ENCODE measurements at regions not wholly inside any gene's neighbourhood (a gene's known extent, or its start where the extent isn't known, plus 50 kb on each side); places are given as distances from the start of the nearest gene placed in this dataset.
"Not testable (repeated sequence)": the region's sequence is repeated elsewhere in the genome, so short reads cannot be mapped to it uniquely, and the experiment has no call there.

DNA sequence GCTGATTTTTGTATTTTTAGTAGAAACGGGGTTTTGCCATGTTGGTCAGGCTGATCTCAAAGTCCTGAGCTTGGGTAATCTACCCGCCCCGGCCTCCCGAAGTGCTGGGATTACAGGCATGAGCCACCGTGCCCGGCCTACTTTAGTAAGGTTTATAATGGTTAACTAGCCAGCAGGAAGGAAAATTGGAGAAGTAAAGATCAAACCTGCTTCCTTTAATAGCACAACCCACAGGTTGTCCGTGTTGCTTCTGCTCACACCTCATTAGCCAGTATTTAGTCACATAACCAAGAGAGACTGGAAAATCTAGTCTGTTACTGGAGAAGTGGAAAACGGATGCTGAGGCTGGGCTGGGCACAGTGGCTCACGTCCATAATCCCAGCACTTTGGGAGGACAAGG, 51.9 kb upstream of the TBL1XR1 start:
- no peak for DNase-seq (ENCODE audit: low read depth)

DNA sequence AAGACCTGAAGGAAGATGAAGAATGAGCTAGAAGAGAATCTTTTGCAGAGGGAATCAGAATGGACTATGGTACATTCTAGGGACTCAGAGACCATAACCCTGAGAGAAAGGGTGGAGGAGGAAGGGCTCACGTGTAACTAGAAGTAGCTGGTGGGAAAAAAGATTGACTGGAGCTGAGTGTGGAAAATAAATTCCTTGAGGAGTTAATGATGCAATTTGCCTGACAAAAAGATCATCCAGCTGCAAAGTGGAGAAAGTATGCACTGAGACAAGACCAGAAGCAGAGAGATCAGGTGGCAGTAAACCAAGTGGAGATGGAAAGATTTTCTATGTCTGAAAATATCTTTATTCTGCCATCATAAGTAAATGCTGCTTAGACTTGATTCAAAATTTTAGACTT, 52.9 kb upstream of the TBL1XR1 start:
- DNase-seq (ENCODE audit: low read depth): no peak

DNA sequence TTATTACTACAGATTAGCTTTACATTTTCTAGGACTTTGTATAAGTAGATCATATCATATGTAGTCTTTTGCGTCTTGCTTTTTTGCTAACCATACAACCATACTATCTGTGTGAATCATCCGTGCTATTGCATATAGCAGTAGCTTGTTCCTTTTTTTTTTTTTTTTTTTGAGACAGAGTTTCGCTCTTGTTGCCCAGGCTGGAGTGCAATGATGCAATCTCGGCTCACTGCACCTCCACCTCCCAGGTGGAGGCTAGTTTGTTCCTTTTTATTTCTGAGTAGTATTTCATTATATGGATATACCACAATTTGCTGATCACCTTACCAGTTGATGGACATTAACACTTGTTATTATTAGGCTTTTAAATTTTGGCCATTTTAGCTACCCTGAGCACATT, 54.5 kb upstream of the TBL1XR1 start:
- no peak for DNase-seq (ENCODE audit: low read depth)

DNA sequence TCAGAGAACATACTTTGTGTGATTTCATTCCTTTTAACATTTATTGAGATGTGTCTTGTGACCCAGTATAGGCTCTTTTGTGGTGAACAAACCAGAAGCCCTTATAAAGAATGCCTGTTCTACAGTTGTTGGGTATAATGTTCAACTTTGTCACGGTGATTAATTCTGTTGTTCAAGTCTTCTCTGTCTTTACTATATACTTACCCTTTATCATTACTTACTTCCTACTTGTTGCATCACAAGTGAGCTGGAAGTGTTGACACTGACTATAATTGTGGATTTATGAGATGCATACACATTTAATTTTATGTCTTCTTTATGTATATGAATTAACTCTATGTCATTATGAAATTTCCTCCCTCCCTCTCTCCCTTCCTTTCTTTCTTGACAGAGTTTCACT, 59.7 kb upstream of the TBL1XR1 start:
- DNase-seq (ENCODE audit: low read depth): no peak

DNA sequence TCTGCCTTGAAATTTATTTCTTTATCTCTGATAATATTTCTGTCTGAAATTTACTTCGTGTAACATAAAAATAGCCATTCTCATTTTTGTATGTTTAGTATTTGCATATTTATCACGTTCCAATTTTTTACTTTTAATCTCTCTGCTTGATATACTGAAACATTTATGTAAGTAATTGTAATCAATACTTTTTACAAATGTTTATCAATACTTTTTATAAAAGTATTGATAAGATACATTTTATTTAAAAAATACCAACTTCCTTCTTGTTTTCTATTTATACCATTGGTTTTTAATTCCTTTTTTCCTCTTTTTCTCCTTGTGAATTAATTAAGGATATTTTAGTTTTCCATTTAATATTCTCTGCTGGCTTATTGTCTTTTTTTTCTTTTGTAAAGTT, 60.3 kb upstream of the TBL1XR1 start:
- no peak for DNase-seq (ENCODE audit: low read depth)

DNA sequence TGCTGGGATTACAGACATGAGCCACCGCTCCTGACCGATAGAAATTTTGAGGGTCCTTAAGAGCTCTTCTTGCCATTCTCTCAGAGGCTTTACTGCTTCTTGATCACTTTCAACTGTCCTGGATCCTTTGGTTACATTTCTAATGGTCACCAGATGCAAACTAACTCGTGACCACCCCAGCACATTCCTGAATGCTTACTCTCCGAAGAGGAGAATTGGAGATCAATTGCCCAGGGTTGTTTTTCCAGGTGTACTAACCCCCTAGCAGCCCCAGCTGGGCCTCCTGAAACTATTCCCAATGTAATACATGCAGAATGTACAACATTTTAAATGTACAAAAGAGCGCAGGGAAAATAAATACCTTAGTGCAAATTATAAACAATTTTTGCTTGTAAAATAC, 65.1 kb upstream of the TBL1XR1 start:
- DNase-seq (ENCODE audit: low read depth): no peak

DNA sequence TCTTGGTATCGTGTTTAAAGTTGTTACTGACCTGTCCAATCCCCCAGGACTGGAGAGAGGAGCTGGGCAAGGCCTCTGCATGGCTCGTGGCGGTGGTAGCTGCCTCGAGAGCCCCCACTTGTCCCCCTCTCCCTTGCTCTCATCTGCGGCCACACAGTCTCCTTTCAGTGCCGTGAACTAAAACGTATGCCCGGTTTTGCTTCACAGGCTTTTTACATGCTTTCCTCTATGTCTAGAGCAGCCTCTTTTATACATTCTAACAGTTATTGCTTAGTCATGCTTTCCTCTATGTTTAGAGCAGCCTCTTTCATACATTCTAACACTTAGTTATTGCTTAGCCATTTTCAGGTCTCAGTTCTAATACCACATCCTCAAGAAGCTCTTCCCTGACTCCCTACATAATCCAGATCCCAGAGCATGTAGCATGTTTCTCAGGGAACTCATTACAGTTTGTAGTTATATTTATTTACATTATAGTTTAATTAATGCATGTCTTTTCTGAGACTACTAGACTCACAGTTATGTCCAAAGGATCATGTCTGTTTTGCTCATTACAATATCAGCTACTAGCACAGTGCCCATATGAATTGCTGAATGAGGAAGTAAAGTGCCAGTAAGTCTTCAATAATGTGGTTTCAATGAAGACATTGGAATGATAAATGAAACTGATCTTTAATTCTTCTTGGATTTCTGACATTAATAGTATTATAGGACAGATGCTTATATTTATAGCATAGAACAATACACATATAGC, 66.5 kb upstream of the TBL1XR1 start:
- DNase-seq (ENCODE audit: low read depth): no peak

DNA sequence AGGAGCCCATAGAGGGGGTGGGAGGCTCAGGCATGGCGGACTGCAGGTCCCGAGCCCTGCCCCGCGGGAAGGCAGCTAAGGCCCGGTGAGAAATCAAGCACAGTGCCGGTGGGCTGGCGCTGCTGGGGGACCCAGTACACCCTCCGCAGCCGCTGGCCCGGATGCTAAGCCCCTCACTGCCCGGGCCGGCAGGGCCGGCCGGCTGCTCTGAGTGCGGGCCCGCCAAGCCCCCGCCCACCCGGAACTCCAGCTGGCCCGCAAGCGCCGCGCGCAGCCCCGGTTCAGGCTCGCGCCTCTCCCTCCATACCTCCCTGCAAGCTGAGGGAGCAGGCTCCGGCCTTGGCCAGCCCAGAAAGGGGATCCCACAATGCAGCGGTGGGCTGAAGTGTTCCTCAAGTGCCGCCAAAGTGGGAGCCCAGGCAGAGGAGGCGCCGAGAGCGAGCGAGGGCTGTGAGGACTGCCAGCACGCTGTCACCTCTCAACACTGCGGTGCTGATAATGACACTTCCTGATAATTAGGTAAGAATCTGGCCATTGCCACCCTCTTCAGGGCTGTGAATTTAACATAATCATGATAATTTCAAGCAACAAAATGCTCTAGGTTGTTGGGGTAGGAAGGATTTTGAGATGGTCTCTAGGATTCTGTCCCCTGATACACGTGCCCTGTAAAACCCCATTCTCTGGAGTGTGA, 74.7 kb upstream of the TBL1XR1 start:
- DNase-seq (ENCODE audit: low read depth): not testable (repeated sequence)

DNA sequence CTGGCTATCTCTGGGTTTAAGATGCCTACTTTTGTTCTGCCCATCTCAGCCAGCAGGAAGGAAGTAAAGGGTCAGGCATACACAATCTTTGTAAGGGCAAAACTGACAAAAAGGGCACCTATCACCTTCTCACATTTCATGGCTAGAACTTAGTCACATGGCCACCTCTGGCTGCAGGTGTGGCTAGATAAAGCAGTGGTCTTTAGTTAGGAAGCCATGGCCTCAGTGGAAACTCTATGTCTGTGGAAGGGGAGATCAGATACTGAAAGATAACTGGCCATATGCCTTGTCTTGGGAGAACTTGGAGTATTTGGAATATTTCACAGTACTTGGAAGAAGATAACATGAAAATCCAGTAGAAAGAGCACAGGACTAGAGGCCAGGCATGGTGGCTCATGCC, 80.7 kb upstream of the TBL1XR1 start:
- DNase-seq (ENCODE audit: low read depth): no peak

DNA sequence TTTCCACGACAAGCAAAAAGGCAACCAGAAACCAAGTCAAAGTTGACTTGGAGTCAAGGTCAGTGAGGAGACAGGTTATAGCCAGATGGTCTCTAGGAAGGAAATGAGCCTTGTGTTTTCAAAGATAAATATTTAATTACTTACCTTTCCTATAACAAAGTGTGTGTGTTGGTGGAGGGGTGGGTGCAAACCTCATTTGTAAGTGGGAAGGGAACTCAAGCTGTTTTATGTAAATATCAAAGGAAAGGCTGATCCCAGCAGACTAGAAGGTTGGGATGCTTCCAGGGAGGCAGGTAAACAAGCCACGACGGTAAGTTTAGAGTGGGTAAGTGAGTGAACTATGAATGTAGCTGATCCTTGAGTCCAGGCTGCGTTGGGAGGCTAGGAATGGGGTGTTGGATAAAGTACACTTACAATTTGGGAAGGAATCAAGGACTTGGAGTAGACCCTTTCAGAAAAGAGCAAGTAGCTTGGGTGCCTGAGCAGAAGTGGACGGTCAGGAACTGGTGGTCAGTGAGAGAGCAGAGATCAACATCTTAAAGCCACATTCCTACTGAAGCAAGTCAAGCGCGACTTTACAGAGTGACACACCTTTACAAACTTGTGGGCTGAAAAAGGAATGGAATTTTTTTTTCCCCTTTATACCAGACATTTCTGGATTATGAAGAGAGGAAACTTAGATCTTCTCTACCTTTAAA, 82.0 kb upstream of the TBL1XR1 start:
- no peak for DNase-seq (ENCODE audit: low read depth)

DNA sequence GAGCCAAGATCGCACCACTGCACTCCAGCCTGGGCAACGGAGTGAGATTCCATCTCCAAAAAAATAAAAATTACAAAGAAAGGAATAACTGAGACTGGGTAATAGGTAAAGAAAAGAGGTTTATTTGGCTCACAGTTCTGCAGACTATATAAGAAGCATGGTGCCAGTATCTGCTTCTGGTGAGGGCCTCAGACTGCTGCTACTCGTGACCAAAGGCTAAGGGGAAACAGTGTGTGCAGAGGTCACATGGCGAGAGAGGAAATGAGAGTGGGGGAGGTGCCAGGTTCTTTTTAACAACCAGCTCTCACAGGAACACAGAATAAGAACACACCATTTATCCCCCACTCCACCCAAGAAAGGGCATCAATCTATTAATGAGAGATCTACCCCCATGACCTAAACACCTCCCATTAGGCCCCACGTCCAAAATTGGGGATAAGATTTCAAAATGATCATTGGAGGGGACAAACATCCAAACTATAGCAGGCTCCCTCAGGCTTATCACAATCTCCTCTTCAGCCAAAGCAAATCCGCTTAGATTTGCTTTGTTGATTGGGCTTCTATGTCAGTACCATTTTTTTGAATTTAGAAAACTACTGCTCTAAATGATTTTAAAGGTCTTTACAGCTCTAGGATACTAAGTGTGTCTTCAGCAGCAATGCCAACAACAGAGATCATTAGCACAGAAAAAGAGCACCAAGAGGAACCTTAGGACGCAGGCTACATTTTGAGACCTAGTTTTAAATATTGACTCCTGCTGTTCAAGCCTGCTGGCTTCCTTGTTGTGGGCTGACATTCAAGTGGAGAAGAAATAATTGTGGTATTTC, 84.2 kb upstream of the TBL1XR1 start:
- no peak for DNase-seq (ENCODE audit: low read depth)

DNA sequence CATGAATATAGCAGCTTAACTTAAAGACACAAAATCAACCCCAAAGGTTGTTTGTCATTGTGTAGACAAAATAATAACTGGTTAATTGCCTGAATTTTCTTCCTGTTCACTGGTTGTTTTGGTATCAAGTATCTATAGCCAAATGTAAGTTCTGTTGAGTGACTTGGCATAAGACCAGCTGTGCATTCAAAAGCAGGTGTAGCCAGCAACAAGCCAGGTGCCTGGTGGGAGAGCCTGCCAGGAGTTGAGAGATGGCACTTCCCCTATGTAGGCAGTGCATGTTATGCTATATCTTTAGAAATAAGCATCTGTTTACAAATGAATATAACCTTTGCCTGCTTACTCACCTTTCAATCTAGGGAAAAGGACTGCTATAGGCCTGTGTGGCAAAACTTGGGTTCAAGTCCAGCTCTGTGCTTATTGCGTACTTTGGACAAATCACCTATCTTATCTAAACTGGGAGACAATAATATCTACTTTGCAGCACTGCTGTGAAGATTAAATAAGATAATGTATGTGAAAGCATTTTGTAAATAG, 84.9 kb upstream of the TBL1XR1 start:
- DNase-seq (ENCODE audit: low read depth): no peak

DNA sequence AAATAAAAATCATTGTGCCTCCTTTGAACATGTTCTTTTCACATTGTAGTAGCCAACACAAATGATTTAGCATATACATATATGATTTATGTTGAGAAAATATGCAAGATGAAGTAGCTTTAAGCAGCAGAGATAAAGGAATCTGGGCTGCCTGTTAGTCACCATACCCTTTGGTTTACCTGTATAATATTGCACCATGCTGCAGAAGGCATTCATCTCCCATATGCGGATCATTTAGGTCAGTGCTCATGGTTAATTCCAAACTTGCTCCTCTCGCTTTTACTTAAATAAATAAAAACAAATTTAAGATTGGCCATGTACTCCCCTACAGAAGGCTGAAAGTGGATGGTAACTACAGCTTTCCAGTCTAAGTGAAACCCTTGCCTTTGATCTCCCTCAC, 86.7 kb upstream of the TBL1XR1 start:
- DNase-seq (ENCODE audit: low read depth): no peak

DNA sequence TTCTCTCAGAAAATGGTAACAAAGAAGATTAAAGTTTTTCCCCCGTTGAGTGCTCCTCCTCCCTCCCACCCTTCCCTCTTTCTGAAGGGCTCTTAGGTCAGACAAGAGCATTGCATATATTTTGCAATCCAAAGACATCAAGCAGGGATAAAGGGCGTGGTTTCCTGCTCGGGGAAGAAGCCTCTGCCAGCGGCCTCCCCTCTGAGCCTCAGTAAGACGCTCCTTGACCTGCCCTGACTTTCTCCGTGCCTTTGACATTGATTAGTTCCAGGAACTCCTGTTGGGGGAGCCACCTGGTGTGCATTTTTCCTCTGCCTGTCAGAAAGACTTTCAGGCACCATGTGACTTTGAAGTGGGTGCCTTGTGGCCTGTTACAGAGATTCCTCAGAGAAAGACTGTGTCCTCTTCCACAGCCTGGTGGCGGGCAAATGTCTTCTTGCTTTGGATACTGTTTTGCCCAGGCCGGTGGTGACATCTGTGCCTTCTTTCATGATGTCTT, 87.2 kb upstream of the TBL1XR1 start:
- DNase-seq (ENCODE audit: low read depth): peak; percentile 16

DNA sequence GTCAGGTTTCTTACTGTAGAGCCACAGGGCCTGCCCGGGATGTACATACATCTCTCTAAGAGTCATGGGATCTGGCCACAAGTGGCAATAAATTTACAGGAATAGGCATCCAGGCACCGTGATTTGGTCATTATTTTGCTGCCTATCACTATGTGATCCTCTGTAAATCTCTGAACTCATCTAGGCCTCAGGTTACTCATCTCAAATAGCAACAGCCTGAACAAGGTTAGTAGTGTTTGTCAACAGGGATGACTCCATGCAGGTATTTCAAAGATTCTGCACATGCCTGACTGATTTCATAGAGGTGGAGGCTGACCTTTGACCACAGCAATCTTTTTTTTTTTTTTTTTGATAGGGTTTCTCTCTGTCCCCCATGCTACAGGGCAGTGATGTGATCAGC, 88.8 kb upstream of the TBL1XR1 start:
- no peak for DNase-seq (ENCODE audit: low read depth)

DNA sequence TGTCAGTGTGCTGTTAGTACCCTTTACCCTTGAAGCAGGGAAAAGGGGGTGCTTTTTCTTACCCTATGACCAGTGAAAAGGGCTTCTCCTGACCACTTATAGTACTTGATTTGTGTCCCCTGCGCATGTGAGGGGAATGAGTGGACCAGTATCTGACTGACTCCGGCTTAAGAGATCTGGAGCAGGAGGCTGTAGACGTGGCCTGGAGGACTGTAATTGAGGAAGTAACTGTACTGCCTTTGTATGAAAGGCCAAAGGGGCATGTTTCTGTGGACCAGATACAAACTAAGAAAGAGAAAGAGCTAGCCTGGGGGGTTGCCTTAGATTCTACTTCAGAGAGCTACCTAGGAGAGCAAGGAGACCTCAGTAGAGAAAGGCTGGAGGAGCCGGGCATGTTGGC, 89.9 kb upstream of the TBL1XR1 start:
- no peak for DNase-seq (ENCODE audit: low read depth)

DNA sequence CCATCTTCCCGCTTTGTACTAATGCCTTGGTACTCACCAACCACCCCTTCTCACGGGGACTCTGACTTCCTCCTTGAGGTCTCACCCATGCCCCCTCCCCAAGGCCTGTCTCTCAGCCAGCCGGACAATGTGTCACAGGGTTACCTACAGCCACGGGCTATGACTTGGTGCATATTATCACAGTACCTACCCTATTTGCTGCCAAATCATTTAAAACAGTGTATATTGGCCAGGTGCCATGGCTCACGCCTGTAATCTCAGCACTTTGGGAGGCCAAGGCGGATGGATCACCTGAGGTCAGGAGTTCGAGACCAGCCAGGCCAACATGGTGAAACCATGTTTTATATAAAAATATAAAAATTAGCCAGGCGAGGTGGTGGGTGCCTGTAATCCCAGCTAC, 93.4 kb upstream of the TBL1XR1 start:
- no peak for DNase-seq (ENCODE audit: low read depth)

DNA sequence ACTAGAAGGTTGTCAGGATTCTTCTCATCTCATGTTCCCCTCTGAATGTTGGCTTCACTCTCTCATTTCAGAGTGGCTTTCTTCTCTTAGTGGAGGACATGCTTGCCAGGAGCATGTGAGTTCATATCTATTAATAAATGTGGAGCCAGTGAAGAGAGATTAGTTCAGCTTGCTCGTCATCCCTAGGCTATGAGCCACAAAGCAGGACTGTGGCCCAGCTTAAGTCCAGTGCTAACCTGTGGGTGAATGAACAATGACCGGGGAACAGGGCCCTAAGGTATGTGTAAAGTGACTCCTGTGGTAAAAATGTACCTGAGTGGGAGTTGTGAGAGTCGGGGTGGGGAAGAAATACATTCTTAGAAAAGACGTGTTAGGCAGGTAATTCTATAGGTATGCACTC, 96.9 kb upstream of the TBL1XR1 start:
- no peak for DNase-seq (ENCODE audit: low read depth)

DNA sequence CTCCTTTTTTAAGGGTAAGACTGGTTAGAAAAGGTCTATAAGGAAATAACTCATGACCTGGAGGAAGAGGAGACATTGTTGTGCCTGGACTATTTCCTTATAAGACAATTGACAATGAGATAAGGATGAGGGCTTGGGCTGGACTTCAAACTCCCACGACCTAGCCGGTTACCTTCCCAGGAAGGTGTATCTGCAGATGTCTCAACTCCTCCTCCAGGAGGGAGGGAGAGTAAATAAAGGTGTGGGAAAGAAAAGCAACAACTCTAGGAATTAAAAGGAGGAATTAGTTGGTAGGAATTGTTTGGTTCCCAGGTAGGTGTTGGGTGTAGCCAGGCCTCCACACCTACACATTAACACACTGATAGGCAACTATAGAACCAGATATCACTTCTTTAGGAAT, 97.8 kb upstream of the TBL1XR1 start:
- no peak for DNase-seq (ENCODE audit: low read depth)

DNA sequence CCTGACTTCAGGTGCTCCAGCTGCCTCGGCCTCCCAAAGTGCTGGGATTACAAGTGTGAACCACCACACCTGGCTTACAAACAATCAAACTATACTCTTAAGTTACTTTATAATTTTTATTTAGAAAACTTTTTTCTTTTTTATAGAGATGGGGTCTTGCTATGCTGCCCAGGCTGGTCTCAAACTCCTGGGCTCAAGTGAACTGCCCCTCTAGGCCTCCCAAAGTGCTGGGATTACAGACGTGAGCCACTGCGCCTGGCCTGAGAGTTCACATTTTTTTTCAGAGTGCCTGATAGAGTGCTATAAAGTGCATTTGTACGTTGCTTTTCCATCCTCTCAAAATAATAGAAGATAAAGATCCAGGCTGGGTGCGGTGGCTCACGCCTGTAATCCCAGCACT, 102.0 kb upstream of the TBL1XR1 start:
- no peak for DNase-seq (ENCODE audit: low read depth)

DNA sequence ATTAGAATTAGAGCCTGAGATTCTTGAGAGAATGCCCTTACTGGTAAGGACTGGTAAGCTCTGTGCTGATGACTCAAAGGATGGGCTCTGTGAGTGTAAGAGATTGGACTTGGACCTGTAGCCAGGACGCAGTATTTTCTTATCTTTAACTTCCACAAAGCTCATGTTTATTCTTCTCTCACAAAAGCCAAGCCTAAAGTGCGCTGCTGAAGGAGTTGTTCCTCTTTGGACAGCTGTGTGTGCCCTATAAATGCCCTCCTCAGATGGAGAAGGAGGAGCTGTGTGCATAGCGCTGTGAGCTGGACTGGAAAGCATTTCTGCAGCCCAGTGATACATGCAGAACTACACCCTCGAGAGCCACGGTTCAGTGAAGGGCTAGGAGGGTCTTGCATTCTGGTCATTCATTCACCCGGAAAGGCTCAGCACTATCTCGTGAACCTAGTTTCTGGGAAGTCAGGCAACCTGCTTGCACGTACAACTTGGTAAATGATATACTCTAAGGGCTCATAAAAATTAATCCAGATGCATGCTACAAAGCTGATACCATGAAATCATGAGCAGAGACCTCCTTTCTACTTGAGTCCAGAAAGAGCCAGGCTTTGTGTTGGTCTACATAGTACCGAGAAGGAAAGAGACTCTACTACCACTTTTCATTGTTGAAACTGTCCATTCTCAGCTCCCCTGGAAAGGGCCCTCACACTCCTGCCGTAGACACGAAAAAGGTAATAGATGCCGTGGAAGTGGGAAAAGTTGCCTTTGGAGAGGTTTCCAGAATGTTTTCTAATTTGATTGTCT, 103.0 kb upstream of the TBL1XR1 start:
- peak; percentile 11 for DNase-seq (ENCODE audit: low read depth)

Measured in Daoy (cell line).